RWPE2 (cell line): ENCODE measurements at regions not wholly inside any gene's neighbourhood (a gene's known extent, or its start where the extent isn't known, plus 50 kb on each side); places are given as distances from the start of the nearest gene placed in this dataset.

Experiments used
- ATAC-seq: fragments of 200-7000 bp; cut with Tn5 transposase; 3 replicates; pipeline ENCODE4 v1.9.1; 2021; ENCODE audit warnings: low read depth
- DNase-seq: peaks from one replicate; pipeline ENCODE4 v3.0.0-alpha.2; 2020; ENCODE audit warnings: low spot score
- H3K27ac ChIP-seq: fragments of 450-650 bp; 2 replicates; pipeline ENCODE4 v1.5.1; 2017; ENCODE audit warnings: mild to moderate bottlenecking; ENCODE audit not compliant: poor library complexity, severe bottlenecking
- H3K27me3 ChIP-seq: fragments of 250-450 bp; sonication (Bioruptor Pico); 2 replicates; pipeline ENCODE4 v1.5.1; 2021; ENCODE audit warnings: mild to moderate bottlenecking, moderate library complexity; ENCODE audit not compliant: insufficient read depth, poor library complexity, severe bottlenecking
- H3K36me3 ChIP-seq: fragments of 250-450 bp; sonication (Bioruptor Pico); 2 replicates; pipeline ENCODE4 v1.5.1; 2020; ENCODE audit warnings: low read depth, mild to moderate bottlenecking, moderate library complexity
- H3K4me1 ChIP-seq: fragments of 250-450 bp; sonication (Bioruptor Pico); 2 replicates; pipeline ENCODE4 v1.5.1; 2021; ENCODE audit warnings: mild to moderate bottlenecking, moderate library complexity; ENCODE audit not compliant: insufficient read depth, poor library complexity, severe bottlenecking
- H3K4me3 ChIP-seq: fragments of 250-450 bp; sonication (Bioruptor Pico); 2 replicates; pipeline ENCODE4 v1.5.1; 2021; ENCODE audit warnings: mild to moderate bottlenecking, moderate library complexity; ENCODE audit not compliant: severe bottlenecking
- H3K9me3 ChIP-seq: fragments of 250-450 bp; sonication (Bioruptor Pico); 2 replicates; pipeline ENCODE4 v1.5.1; 2021; ENCODE audit warnings: mild to moderate bottlenecking, moderate library complexity; ENCODE audit not compliant: severe bottlenecking
- CTCF ChIP-seq: fragments of 450-650 bp; IDR thresholded peaks from one replicate; pipeline ENCODE4 v1.5.1; 2017; ENCODE audit warnings: mild to moderate bottlenecking, moderate library complexity; ENCODE audit not compliant: poor library complexity, severe bottlenecking

GRCh38 chr12:53806721-53807120, 54.9 kb upstream of the CISTR start:
- H3K36me3 ChIP-seq: no peaks in the 10 kb centered on the region
- no peaks in the 10 kb centered on the region for H3K9me3 ChIP-seq
- DNase-seq: no peak
- H3K4me1 ChIP-seq: no peaks in the 10 kb centered on the region
- no peak for TF ChIP-seq CTCF
- ATAC-seq: no peak
- no peak overlapping the region for H3K27ac ChIP-seq
- no peak overlapping the region for H3K4me3 ChIP-seq
- no peaks in the 10 kb centered on the region for H3K27me3 ChIP-seq

- H3K27ac ChIP-seq: no peak overlapping the region
- TF ChIP-seq CTCF: no peak
- H3K9me3 ChIP-seq: no peaks in the 10 kb centered on the region
- ATAC-seq (no peak), DNase-seq (no peak)
- H3K4me3 ChIP-seq: no peak overlapping the region
- H3K27me3 ChIP-seq: no peaks in the 10 kb centered on the region
- no peaks in the 10 kb centered on the region for H3K36me3 ChIP-seq
- H3K4me1 ChIP-seq: no peaks in the 10 kb centered on the region
Measured at GRCh38 chr12:53807322-53807860, 55.6 kb upstream of the CISTR start.

- Histone ChIP-seq H3K4me1 (no peaks in the 10 kb centered on the region), H3K4me3 (no peak overlapping the region)
- ATAC-seq: no peak
Measured at GRCh38 chr12:53808023-53808705, 56.4 kb upstream of the CISTR start.

GRCh38 chr12:53809005-53809404, 57.2 kb upstream of the CISTR start:
- no peak for ATAC-seq
- Histone ChIP-seq H3K4me1 (no peaks in the 10 kb centered on the region), H3K9me3 (no peaks in the 10 kb centered on the region), H3K27me3 (no peaks in the 10 kb centered on the region), H3K36me3 (no peaks in the 10 kb centered on the region), H3K4me3 (no peak overlapping the region), H3K27ac (no peak overlapping the region)
- TF ChIP-seq CTCF: no peak
- no peak for DNase-seq

More at GRCh38 chr12:53808023-53808705, 56.4 kb upstream of the CISTR start:
- Histone ChIP-seq H3K9me3 (no peaks in the 10 kb centered on the region), H3K27ac (no peak overlapping the region), H3K27me3 (no peaks in the 10 kb centered on the region), H3K36me3 (no peaks in the 10 kb centered on the region)
- no peak for DNase-seq
- TF ChIP-seq CTCF: no peak

- no peak for TF ChIP-seq CTCF
- H3K4me1 ChIP-seq: no peaks in the 10 kb centered on the region
- ATAC-seq: no peak
- H3K27ac ChIP-seq: no peak overlapping the region
- no peaks in the 10 kb centered on the region for H3K9me3 ChIP-seq
- no peaks in the 10 kb centered on the region for H3K36me3 ChIP-seq
- H3K4me3 ChIP-seq: no peak overlapping the region
- no peak for DNase-seq
- H3K27me3 ChIP-seq: no peaks in the 10 kb centered on the region
Measured at GRCh38 chr12:53810950-53811349, 59.2 kb upstream of the CISTR start.
